ENCODE measurements at regions not wholly inside any gene's neighbourhood (a gene's known extent, or its start where the extent isn't known, plus 50 kb on each side); places are given as distances from the start of the nearest gene placed in this dataset.

DNA sequence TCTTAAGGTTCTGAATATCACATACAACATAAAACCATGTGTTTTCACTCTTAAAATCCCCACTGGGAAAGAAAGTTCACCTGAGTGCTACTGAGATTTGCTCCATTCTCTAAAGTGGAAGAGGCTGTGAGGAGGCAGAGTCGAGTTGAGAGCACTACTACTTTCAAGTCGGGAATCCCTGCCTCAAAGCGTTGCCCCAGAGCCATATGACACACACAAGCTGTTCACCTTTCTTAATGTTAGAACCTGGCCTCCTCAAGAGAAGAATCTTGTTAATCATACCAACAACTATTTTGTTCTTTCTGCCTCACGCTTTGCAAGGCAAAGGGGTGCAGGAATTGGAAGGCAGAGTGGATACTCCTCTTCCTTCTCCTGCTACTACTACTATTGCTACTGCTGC is 149.7 kb upstream of the DAAM1 start:
- TF ChIP-seq POLR2A (IDR thresholded peaks at IDR 0.05; ENCODE audit: low read depth, low read length): no peak
- no peak for TF ChIP-seq TAF1 (IDR thresholded peaks at IDR 0.05; ENCODE audit: borderline replicate concordance, low read depth, low read length)
- TF ChIP-seq POLR2AphosphoS5 (IDR thresholded peaks at IDR 0.05; ENCODE audit: low read depth, low read length): no peak
